ENCODE measurements at regions not wholly inside any gene's neighbourhood (a gene's known extent, or its start where the extent isn't known, plus 50 kb on each side); places are given as distances from the start of the nearest gene placed in this dataset.

- Histone ChIP-seq H3K4me1 (ENCODE audit: control insufficient read depth, low read length) (no peaks in the 10 kb centered on the region), H3K79me2 (ENCODE audit: control insufficient read depth, low read length) (no peaks in the 10 kb centered on the region), H3K9me3 (ENCODE audit: control insufficient read depth, insufficient read depth, low read length) (no peaks in the 10 kb centered on the region), H3K4me3 (ENCODE audit: low read length) (no peak overlapping the region), H3K9me2 (replicated peaks; ENCODE audit: control insufficient read depth, low read length) (no peaks in the 10 kb centered on the region), H3K27ac (ENCODE audit: low read depth, low read length) (no peak overlapping the region), H4K20me1 (ENCODE audit: control insufficient read depth, insufficient read depth, low read depth, low read length) (no peaks in the 10 kb centered on the region), H3K4me2 (ENCODE audit: low read length) (no peak overlapping the region), H3K27me3 (ENCODE audit: control insufficient read depth, low read length) (no peaks in the 10 kb centered on the region), H3K36me3 (ENCODE audit: control insufficient read depth, low read length) (no peaks in the 10 kb centered on the region), H3F3A (ENCODE audit: control insufficient read depth, insufficient read depth) (no peaks in the 10 kb centered on the region)
- TF ChIP-seq EZH2phosphoT487 (IDR thresholded peaks at IDR 0.05; ENCODE audit: borderline replicate concordance, low read length) (no peak), CTCF (IDR thresholded peaks at IDR 0.05; ENCODE audit: low read depth, low read length, poor library complexity, severe bottlenecking) (no peak)
These were observed 129.6 kb upstream of the HCCS start for GRCh38 chrX:10981506-10981905.

- H3K4me2 ChIP-seq (ENCODE audit: low read length), result no peak overlapping the region
- H4K20me1 ChIP-seq (ENCODE audit: control insufficient read depth, insufficient read depth, low read depth, low read length), result no peaks in the 10 kb centered on the region
- no peaks in the 10 kb centered on the region for H3K27me3 ChIP-seq (ENCODE audit: control insufficient read depth, low read length)
- no peak overlapping the region for H3K27ac ChIP-seq (ENCODE audit: low read depth, low read length)
- TF ChIP-seq CTCF (IDR thresholded peaks at IDR 0.05; ENCODE audit: low read depth, low read length, poor library complexity, severe bottlenecking), result no peak
- TF ChIP-seq EZH2phosphoT487 (IDR thresholded peaks at IDR 0.05; ENCODE audit: borderline replicate concordance, low read length), result no peak
- no peaks in the 10 kb centered on the region for H3K9me3 ChIP-seq (ENCODE audit: control insufficient read depth, insufficient read depth, low read length)
- no peaks in the 10 kb centered on the region for H3F3A ChIP-seq (ENCODE audit: control insufficient read depth, insufficient read depth)
- H3K79me2 ChIP-seq (ENCODE audit: control insufficient read depth, low read length), result no peaks in the 10 kb centered on the region
- H3K4me3 ChIP-seq (ENCODE audit: low read length), result no peak overlapping the region
- H3K4me1 ChIP-seq (ENCODE audit: control insufficient read depth, low read length), result no peaks in the 10 kb centered on the region
- no peaks in the 10 kb centered on the region for H3K9me2 ChIP-seq (replicated peaks; ENCODE audit: control insufficient read depth, low read length)
- no peaks in the 10 kb centered on the region for H3K36me3 ChIP-seq (ENCODE audit: control insufficient read depth, low read length)
These were observed 127.6 kb upstream of the HCCS start for GRCh38 chrX:10983526-10983925.

- no peaks in the 10 kb centered on the region for H3K79me2 ChIP-seq (ENCODE audit: control insufficient read depth, low read length)
- no peak overlapping the region for H3K4me3 ChIP-seq (ENCODE audit: low read length)
- H4K20me1 ChIP-seq (ENCODE audit: control insufficient read depth, insufficient read depth, low read depth, low read length), result no peaks in the 10 kb centered on the region
- no peak overlapping the region for H3K27ac ChIP-seq (ENCODE audit: low read depth, low read length)
- no peaks in the 10 kb centered on the region for H3K9me3 ChIP-seq (ENCODE audit: control insufficient read depth, insufficient read depth, low read length)
- no peak overlapping the region for H3K4me2 ChIP-seq (ENCODE audit: low read length)
- no peaks in the 10 kb centered on the region for H3K9me2 ChIP-seq (replicated peaks; ENCODE audit: control insufficient read depth, low read length)
- no peaks in the 10 kb centered on the region for H3F3A ChIP-seq (ENCODE audit: control insufficient read depth, insufficient read depth)
- H3K36me3 ChIP-seq (ENCODE audit: control insufficient read depth, low read length), result no peaks in the 10 kb centered on the region
- TF ChIP-seq EZH2phosphoT487 (IDR thresholded peaks at IDR 0.05; ENCODE audit: borderline replicate concordance, low read length), result no peak
- TF ChIP-seq CTCF (IDR thresholded peaks at IDR 0.05; ENCODE audit: low read depth, low read length, poor library complexity, severe bottlenecking), result no peak
- no peaks in the 10 kb centered on the region for H3K4me1 ChIP-seq (ENCODE audit: control insufficient read depth, low read length)
- H3K27me3 ChIP-seq (ENCODE audit: control insufficient read depth, low read length), result no peaks in the 10 kb centered on the region
These were observed 126.9 kb upstream of the HCCS start for GRCh38 chrX:10984213-10984612.

- H3K9me3 ChIP-seq (ENCODE audit: control insufficient read depth, insufficient read depth, low read length), result no peaks in the 10 kb centered on the region
- H3K9me2 ChIP-seq (replicated peaks; ENCODE audit: control insufficient read depth, low read length), result no peaks in the 10 kb centered on the region
- no peak for TF ChIP-seq EZH2phosphoT487 (IDR thresholded peaks at IDR 0.05; ENCODE audit: borderline replicate concordance, low read length)
- TF ChIP-seq CTCF (IDR thresholded peaks at IDR 0.05; ENCODE audit: low read depth, low read length, poor library complexity, severe bottlenecking), result no peak
- no peak overlapping the region for H3K27ac ChIP-seq (ENCODE audit: low read depth, low read length)
- H3K79me2 ChIP-seq (ENCODE audit: control insufficient read depth, low read length), result no peaks in the 10 kb centered on the region
- H3K27me3 ChIP-seq (ENCODE audit: control insufficient read depth, low read length), result no peaks in the 10 kb centered on the region
- H3K4me2 ChIP-seq (ENCODE audit: low read length), result no peak overlapping the region
- no peaks in the 10 kb centered on the region for H3F3A ChIP-seq (ENCODE audit: control insufficient read depth, insufficient read depth)
- H4K20me1 ChIP-seq (ENCODE audit: control insufficient read depth, insufficient read depth, low read depth, low read length), result no peaks in the 10 kb centered on the region
- no peaks in the 10 kb centered on the region for H3K36me3 ChIP-seq (ENCODE audit: control insufficient read depth, low read length)
- no peaks in the 10 kb centered on the region for H3K4me1 ChIP-seq (ENCODE audit: control insufficient read depth, low read length)
- H3K4me3 ChIP-seq (ENCODE audit: low read length), result no peak overlapping the region
These were observed 124.5 kb upstream of the HCCS start for GRCh38 chrX:10986616-10987015.

All from DOHH2 (cell line).